GM18505 (cell line): ENCODE measurements at regions not wholly inside any gene's neighbourhood (a gene's known extent, or its start where the extent isn't known, plus 50 kb on each side); places are given as distances from the start of the nearest gene placed in this dataset.

Experiments
- ATAC-seq: cut with Tn5 transposase; IDR thresholded peaks from one replicate; pipeline ENCODE4 v1.9.1; 2021; ENCODE audit not compliant: unreplicated experiment
- POLR2A ChIP-seq: IDR thresholded peaks from 4 replicates; pipeline ENCODE4 v1.6.1; 2011; ENCODE audit warnings: borderline replicate concordance; ENCODE audit not compliant: insufficient read depth, insufficient read length; ENCODE audit errors: extremely low read depth

GRCh38 chr6:163679753-163680152 lies 265.2 kb downstream of the QKI start:
- TF ChIP-seq POLR2A, result no peak
- no peak for ATAC-seq

GRCh38 chr6:163679012-163679660 lies 264.6 kb downstream of the QKI start:
- no peak for ATAC-seq
- no peak for TF ChIP-seq POLR2A

DNA sequence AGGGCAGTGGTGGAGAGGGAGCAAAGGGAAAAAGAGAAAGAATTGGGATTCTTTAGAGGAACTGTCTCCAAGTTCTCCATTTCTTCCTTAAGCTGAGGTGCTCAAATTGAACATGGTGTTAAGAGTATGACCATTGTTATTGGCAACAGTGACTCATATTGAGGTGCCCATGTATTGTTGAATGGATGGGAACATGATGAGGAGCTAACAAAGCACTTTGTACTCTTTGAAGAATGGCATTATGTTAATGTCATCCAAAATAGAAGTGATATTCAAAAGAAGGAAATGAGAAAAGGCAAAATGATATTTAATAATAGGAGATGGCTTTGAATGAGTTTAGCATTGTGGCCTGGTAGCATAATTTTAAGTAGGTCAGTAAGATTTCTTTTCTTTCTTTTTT lies 261.1 kb downstream of the QKI start:
- TF ChIP-seq POLR2A, result no peak

GRCh38 chr6:163672710-163673109 lies 258.2 kb downstream of the QKI start:
- no peak for ATAC-seq
- no peak for TF ChIP-seq POLR2A

More for the DNA sequence above, 261.1 kb downstream of the QKI start:
- no peak for ATAC-seq

GRCh38 chr6:163671791-163672190 lies 257.3 kb downstream of the QKI start:
- TF ChIP-seq POLR2A, result no peak
- no peak for ATAC-seq

DNA sequence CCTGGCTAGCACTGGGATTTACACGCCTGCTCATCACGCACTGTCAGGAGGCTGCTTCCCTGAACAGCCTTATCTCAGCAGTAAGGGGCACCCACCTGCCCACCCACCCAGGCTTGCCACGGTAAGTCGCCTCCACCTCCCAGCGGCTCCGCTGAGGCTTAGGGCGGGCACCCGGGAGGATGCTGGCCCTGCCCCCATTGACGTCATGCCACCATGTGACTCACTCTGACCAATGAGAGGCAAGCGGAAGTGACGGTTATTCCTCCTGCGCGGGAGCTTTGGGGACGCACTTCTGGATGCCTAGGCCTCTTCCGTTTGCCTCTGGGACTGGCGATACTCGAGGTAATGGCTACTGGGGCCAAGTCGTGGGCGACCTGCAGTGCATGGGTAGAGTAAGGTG lies 256.8 kb downstream of the QKI start:
- no peak for TF ChIP-seq POLR2A
- ATAC-seq, result no peak

GRCh38 chr6:163670336-163670735 lies 255.8 kb downstream of the QKI start:
- no peak for ATAC-seq
- TF ChIP-seq POLR2A, result no peak

GRCh38 chr6:163668061-163668426 lies 253.5 kb downstream of the QKI start:
- TF ChIP-seq POLR2A, result no peak
- peak; percentile 48 for ATAC-seq

DNA sequence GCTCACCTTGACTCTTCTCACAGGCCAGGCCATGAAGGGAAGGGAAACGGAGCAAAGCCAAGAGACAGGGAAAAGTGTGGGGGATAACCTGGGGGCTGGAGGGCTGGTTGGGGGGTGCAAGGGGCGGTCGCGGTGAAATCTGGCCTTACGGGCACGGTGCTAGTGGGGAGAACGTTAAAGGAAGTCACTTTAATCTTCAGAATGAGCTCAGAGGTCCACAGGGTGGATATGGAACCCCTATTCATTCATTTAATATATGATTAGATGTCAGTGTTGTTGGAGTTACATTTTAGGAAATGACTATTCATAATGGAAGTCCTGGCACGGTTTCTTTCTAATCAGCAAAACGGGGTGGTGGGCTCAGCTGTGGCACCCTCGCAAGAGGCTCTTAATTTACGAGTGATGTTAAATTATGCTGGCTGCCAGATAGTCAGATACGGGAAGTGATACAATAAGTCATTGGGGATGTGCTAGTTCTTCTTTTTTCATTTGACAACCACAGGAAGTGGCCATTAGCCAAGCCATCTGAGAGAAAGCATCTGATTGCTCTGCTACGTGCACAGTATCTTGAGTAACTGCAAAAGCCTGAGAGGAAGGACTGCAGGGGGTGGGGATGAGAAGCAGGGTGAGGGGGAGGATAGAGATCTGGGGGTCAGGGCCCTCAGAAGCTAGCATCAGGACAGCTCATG lies 253.0 kb downstream of the QKI start:
- no peak for TF ChIP-seq POLR2A
- ATAC-seq, result peak; percentile 96

- TF ChIP-seq POLR2A, result no peak
These were observed 250.9 kb downstream of the QKI start for GRCh38 chr6:163665464-163665863.

GRCh38 chr6:163663575-163663974 lies 249.1 kb downstream of the QKI start:
- no peak for TF ChIP-seq POLR2A
- ATAC-seq, result no peak

More at GRCh38 chr6:163665464-163665863, 250.9 kb downstream of the QKI start:
- ATAC-seq, result no peak

DNA sequence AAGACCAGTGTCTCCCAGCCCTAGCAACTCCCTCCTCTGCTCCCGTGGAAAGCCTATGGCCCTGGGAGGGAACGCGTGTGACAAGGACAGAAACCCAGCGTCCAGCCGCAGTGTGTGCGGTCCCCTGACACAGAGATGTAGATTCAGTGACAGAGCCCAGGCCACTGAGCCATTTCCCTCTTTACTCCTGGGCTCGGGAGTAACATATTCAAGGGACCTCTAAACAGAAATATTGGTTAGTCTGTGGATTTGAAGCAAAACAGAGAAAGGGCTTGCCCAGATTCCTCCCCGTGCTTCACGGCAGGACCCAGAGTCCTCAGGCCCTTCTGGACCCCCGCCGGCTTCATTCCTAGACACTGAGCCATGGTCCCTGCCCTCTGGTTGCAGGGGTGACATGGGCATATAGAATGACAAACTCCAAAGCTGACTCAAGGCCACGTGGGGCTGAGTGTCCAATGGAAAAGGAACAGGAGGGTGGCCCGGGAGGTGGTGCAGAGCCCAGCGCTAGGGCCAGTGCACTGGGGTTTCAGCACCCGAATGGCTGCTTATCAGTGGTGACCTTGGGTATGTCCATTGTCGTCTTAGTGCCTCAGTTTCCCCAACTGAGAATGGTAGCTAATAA lies 248.2 kb downstream of the QKI start:
- ATAC-seq, result no peak
- no peak for TF ChIP-seq POLR2A

- ATAC-seq, result peak; percentile 94
- no peak for TF ChIP-seq POLR2A
These were observed 246.8 kb downstream of the QKI start for GRCh38 chr6:163661272-163661671.

GRCh38 chr6:163659803-163660202 lies 245.3 kb downstream of the QKI start:
- no peak for ATAC-seq
- TF ChIP-seq POLR2A, result no peak
